Nephron (organoid): ENCODE measurements at regions not wholly inside any gene's neighbourhood (a gene's known extent, or its start where the extent isn't known, plus 50 kb on each side); places are given as distances from the start of the nearest gene placed in this dataset.

Source experiments
- H3K27ac Mint-ChIP-seq, 3 experiments: 2 replicates each; pipeline ENCODE4 v1.8.0; 2020; ENCODE audit warnings: mixed read lengths in 3 of 3, mild to moderate bottlenecking in 2 of 3, moderate library complexity in 1 of 3
- H3K27me3 Mint-ChIP-seq: 2 replicates; pipeline ENCODE4 v1.8.0; 2021; ENCODE audit warnings: low read depth, mild to moderate bottlenecking, moderate library complexity, mixed read lengths
- H3K36me3 Mint-ChIP-seq: 2 replicates; pipeline ENCODE4 v1.8.0; 2020; ENCODE audit warnings: low read depth, mixed read lengths
- H3K4me1 Mint-ChIP-seq: 2 replicates; pipeline ENCODE4 v1.8.0; 2020; ENCODE audit warnings: mixed read lengths
- H3K4me3 Mint-ChIP-seq, 3 experiments: 2 replicates each; pipeline ENCODE4 v1.8.0; 2020; ENCODE audit warnings: mild to moderate bottlenecking in 3 of 3, mixed read lengths in 3 of 3, moderate library complexity in 2 of 3
- H3K9me3 Mint-ChIP-seq: 2 replicates; pipeline ENCODE4 v1.8.0; 2020; ENCODE audit warnings: mixed read lengths
- TF ChIP-seq, protein P1 (sequence below), 3 experiments: fragments of 200-600 bp; sonication (generic); IDR thresholded peaks; one replicate each; pipeline ENCODE4 v1.5.0; 2021; ENCODE audit warnings: antibody characterized with exemption in 3 of 3; ENCODE audit not compliant: unreplicated experiment in 3 of 3

- peaks cover 5% of the 10 kb centered on the region for H3K27me3 Mint-ChIP-seq
- TF ChIP-seq, protein P1, sequence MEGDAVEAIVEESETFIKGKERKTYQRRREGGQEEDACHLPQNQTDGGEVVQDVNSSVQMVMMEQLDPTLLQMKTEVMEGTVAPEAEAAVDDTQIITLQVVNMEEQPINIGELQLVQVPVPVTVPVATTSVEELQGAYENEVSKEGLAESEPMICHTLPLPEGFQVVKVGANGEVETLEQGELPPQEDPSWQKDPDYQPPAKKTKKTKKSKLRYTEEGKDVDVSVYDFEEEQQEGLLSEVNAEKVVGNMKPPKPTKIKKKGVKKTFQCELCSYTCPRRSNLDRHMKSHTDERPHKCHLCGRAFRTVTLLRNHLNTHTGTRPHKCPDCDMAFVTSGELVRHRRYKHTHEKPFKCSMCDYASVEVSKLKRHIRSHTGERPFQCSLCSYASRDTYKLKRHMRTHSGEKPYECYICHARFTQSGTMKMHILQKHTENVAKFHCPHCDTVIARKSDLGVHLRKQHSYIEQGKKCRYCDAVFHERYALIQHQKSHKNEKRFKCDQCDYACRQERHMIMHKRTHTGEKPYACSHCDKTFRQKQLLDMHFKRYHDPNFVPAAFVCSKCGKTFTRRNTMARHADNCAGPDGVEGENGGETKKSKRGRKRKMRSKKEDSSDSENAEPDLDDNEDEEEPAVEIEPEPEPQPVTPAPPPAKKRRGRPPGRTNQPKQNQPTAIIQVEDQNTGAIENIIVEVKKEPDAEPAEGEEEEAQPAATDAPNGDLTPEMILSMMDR (IDR thresholded peaks at IDR 0.05; ENCODE audit: unreplicated experiment in 3 of 3), result no peak
- H3K36me3 Mint-ChIP-seq, result no peaks in the 10 kb centered on the region
- H3K9me3 Mint-ChIP-seq, result no peaks in the 10 kb centered on the region
- peaks cover 30% of the 10 kb centered on the region for H3K4me1 Mint-ChIP-seq
- H3K27ac Mint-ChIP-seq, result peak overlapping the region in 1 of 3 experiments; percentile 55
- H3K4me3 Mint-ChIP-seq, result no peak overlapping the region
Observed at GRCh38 chr20:17832236-17832915, 132.6 kb downstream of the BANF2 start.

GRCh38 chr20:17828598-17829144 lies 128.9 kb downstream of the BANF2 start:
- Mint-ChIP-seq H3K4me1 (peaks cover 23% of the 10 kb centered on the region), H3K27ac (peak overlapping the region in 1 of 3 experiments; percentile 55), H3K36me3 (no peaks in the 10 kb centered on the region), H3K27me3 (peaks cover 4% of the 10 kb centered on the region), H3K4me3 (no peak overlapping the region), H3K9me3 (no peaks in the 10 kb centered on the region)
- TF ChIP-seq, protein P1 (IDR thresholded peaks at IDR 0.05; ENCODE audit: unreplicated experiment in 3 of 3), result no peak

DNA sequence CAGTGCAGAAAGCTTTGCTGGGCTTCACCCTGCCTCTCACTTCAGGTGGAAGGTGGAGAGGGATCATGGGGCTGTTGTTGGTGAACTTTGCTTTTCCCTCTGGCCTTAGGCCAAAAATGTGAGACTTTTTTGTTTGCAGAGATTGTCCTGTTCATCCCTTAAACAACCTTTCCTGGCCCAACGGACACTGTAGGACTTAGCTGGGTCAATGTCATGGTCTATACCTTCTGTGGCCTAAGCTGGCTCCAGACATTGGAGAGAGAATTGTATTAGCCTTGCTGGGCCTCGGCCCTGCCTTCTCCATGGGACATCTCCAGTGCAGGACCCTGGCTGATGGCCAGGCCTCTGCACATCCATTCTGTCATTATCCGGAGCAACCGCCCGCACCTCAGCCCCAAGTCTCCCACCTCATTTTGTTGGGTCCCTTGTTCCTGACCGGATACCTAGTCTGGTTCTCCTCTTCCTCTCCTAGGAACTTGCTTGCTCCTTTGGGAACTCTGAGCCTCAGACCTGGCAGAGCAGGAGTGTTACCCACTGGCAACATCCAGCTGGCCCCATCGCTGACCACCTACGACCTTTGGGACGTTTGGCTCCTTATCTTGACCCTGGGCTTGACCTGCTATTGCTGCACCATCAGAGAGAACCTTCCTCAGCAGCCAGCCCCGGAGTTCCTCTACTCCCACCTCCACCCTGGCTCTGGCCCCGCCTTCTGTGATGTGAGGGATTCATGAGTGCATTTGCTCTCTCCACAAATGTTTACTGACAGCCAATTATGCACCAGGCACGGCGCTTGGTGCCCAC lies 128.2 kb downstream of the BANF2 start:
- H3K4me3 Mint-ChIP-seq, result no peak overlapping the region

DNA sequence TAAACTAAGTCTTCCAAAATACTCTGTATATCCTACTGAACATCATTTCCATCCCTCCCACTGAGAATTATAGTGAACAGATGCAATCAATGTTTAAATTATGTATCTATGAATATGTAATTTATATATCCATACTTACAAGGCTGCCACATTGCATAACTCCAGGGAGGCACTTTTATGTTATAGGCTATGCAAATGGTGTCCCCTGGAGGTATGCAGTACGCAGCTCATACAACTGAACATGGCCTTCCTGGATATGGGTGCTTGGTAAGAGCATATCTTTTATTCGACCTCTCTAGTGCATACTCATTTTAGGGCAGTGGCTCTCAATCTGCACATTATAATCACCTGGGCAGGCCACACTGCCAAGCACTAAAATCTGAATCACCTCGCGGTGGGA lies 127.3 kb downstream of the BANF2 start:
- peaks cover 37% of the 10 kb centered on the region for H3K4me1 Mint-ChIP-seq
- no peaks in the 10 kb centered on the region for H3K9me3 Mint-ChIP-seq
- TF ChIP-seq, protein P1 (IDR thresholded peaks at IDR 0.05; ENCODE audit: unreplicated experiment in 3 of 3), result no peak
- H3K27me3 Mint-ChIP-seq, result peaks cover 4% of the 10 kb centered on the region
- H3K4me3 Mint-ChIP-seq, result no peak overlapping the region
- peak overlapping the region in 2 of 3 experiments; percentile 55 to 62 for H3K27ac Mint-ChIP-seq
- no peaks in the 10 kb centered on the region for H3K36me3 Mint-ChIP-seq

More for the DNA sequence above, 128.2 kb downstream of the BANF2 start:
- TF ChIP-seq, protein P1 (IDR thresholded peaks at IDR 0.05; ENCODE audit: unreplicated experiment in 3 of 3), result no peak
- peak overlapping the region in 1 of 3 experiments; percentile 55 for H3K27ac Mint-ChIP-seq
- no peaks in the 10 kb centered on the region for H3K9me3 Mint-ChIP-seq
- H3K27me3 Mint-ChIP-seq, result peaks cover 4% of the 10 kb centered on the region
- no peaks in the 10 kb centered on the region for H3K36me3 Mint-ChIP-seq
- H3K4me1 Mint-ChIP-seq, result peaks cover 30% of the 10 kb centered on the region

- TF ChIP-seq, protein P1 (IDR thresholded peaks at IDR 0.05; ENCODE audit: unreplicated experiment in 3 of 3), result no peak
- Mint-ChIP-seq H3K36me3 (no peaks in the 10 kb centered on the region), H3K9me3 (no peaks in the 10 kb centered on the region), H3K4me1 (peaks cover 44% of the 10 kb centered on the region), H3K27ac (peak overlapping the region; percentile 82 to 91 (median 90)), H3K4me3 (peak overlapping the region in 1 of 3 experiments; percentile 1), H3K27me3 (peaks cover 4% of the 10 kb centered on the region)
Observed at GRCh38 chr20:17825960-17826843, 126.4 kb downstream of the BANF2 start.
